ENCODE measurements at regions not wholly inside any gene's neighbourhood (a gene's known extent, or its start where the extent isn't known, plus 50 kb on each side); places are given as distances from the start of the nearest gene placed in this dataset.

- ChIA-PET POLR2A (no interaction called here), CTCF (no interaction called here)
- TF ChIP-seq ZNF600 (tag by site-specific recombination; IDR thresholded peaks at IDR 0.05) (no peak), MEIS1 (CRISPR knock-in tag; IDR thresholded peaks at IDR 0.05; ENCODE audit: borderline replicate concordance) (no peak), ZBTB21 (tag by site-specific recombination; IDR thresholded peaks at IDR 0.05) (no peak), BCL11A (tag by site-specific recombination; IDR thresholded peaks at IDR 0.05; ENCODE audit: low read depth) (no peak), ZNF335 (tag by site-specific recombination; conservative IDR thresholded peaks at IDR 0.05) (no peak), ZFP41 (tag by site-specific recombination; IDR thresholded peaks at IDR 0.05; ENCODE audit: borderline replicate concordance) (no peak), ZNF548 (tag by site-specific recombination; IDR thresholded peaks at IDR 0.05) (no peak), ZNF555 (tag by site-specific recombination; conservative IDR thresholded peaks at IDR 0.05) (no peak), ZNF473 (tag by site-specific recombination; IDR thresholded peaks at IDR 0.05) (no peak), ZNF184 (tag by site-specific recombination; IDR thresholded peaks at IDR 0.05) (no peak)
- Histone ChIP-seq H3K4me1 (ENCODE audit: control insufficient read depth, insufficient read depth, low read length) (no peaks in the 10 kb centered on the region), H3K27ac (ENCODE audit: extremely low read depth, low read depth, low read length) (no peak overlapping the region), H3K36me3 (ENCODE audit: control insufficient read depth in 2 of 2, insufficient read depth in 1 of 2, low read length in 2 of 2) (no peaks in the 10 kb centered on the region), H3K9me3 (ENCODE audit: control insufficient read depth, insufficient read depth, low read depth, low read length) (no peaks in the 10 kb centered on the region), H3K4me3 (ENCODE audit: low read depth, low read length) (no peak overlapping the region)
These were observed 715.3 kb downstream of the DNAJB9 start for GRCh38 chr7:109284943-109285342.

- H3K4me1 ChIP-seq (ENCODE audit: control insufficient read depth, insufficient read depth, low read length), result no peaks in the 10 kb centered on the region
- POLR2A ChIA-PET, result no interaction called here
These were observed 725.5 kb downstream of the DNAJB9 start for GRCh38 chr7:109295158-109295557.

GRCh38 chr7:109308816-109309215 is 739.1 kb downstream of the DNAJB9 start:
- no peak for TF ChIP-seq FEZF1 (tag by site-specific recombination; IDR thresholded peaks at IDR 0.05)
- no peak for TF ChIP-seq ZNF394 (tag by site-specific recombination; IDR thresholded peaks at IDR 0.05; ENCODE audit: borderline replicate concordance)
- no peak for TF ChIP-seq ZNF660 (tag by site-specific recombination; IDR thresholded peaks at IDR 0.05)
- TF ChIP-seq ZNF184 (tag by site-specific recombination; IDR thresholded peaks at IDR 0.05), result no peak
- no peak for TF ChIP-seq KLF1 (tag by site-specific recombination; IDR thresholded peaks at IDR 0.05)
- no peak for TF ChIP-seq ZNF132 (tag by site-specific recombination; IDR thresholded peaks at IDR 0.05; ENCODE audit: borderline replicate concordance)
- TF ChIP-seq PRDM2 (tag by site-specific recombination; IDR thresholded peaks at IDR 0.05; ENCODE audit: borderline replicate concordance), result no peak
- no peak for TF ChIP-seq ZNF76 (tag by site-specific recombination; IDR thresholded peaks at IDR 0.05; ENCODE audit: borderline replicate concordance, low read depth)
- TF ChIP-seq ZNF335 (tag by site-specific recombination; conservative IDR thresholded peaks at IDR 0.05), result no peak
- TF ChIP-seq ZBTB7A (tag by site-specific recombination; IDR thresholded peaks at IDR 0.05; ENCODE audit: low read depth), result no peak
- TF ChIP-seq ZBTB20 (tag by site-specific recombination; IDR thresholded peaks at IDR 0.05), result no peak
- TF ChIP-seq ZNF704 (tag by site-specific recombination; IDR thresholded peaks at IDR 0.05), result no peak
- no peak for TF ChIP-seq HOXC10 (CRISPR knock-in tag; IDR thresholded peaks at IDR 0.05)
- ChIA-PET CTCF (no interaction called here), POLR2A (no interaction called here)
- Histone ChIP-seq H3K4me3 (ENCODE audit: low read depth, low read length) (no peak overlapping the region), H3K36me3 (ENCODE audit: control insufficient read depth in 2 of 2, insufficient read depth in 1 of 2, low read length in 2 of 2) (no peaks in the 10 kb centered on the region), H3K4me1 (ENCODE audit: control insufficient read depth, insufficient read depth, low read length) (no peaks in the 10 kb centered on the region), H3K9me3 (ENCODE audit: control insufficient read depth, insufficient read depth, low read depth, low read length) (no peaks in the 10 kb centered on the region), H3K27ac (ENCODE audit: extremely low read depth, low read depth, low read length) (no peak overlapping the region)

More at GRCh38 chr7:109295158-109295557, 725.5 kb downstream of the DNAJB9 start:
- H3K4me3 ChIP-seq (ENCODE audit: low read depth, low read length), result no peak overlapping the region
- H3K36me3 ChIP-seq (ENCODE audit: control insufficient read depth in 2 of 2, insufficient read depth in 1 of 2, low read length in 2 of 2), result no peaks in the 10 kb centered on the region
- CTCF ChIA-PET, result no interaction called here
- no peak overlapping the region for H3K27ac ChIP-seq (ENCODE audit: extremely low read depth, low read depth, low read length)
- TF ChIP-seq MZF1 (tag by site-specific recombination; IDR thresholded peaks at IDR 0.05; ENCODE audit: borderline replicate concordance), result no peak
- no peak for TF ChIP-seq ZNF174 (tag by site-specific recombination; IDR thresholded peaks at IDR 0.05)
- no peak for TF ChIP-seq ZBTB1 (tag by site-specific recombination; IDR thresholded peaks at IDR 0.05)
- TF ChIP-seq ZNF214 (tag by site-specific recombination; IDR thresholded peaks at IDR 0.05; ENCODE audit: borderline replicate concordance), result no peak
- TF ChIP-seq ZNF121 (tag by site-specific recombination; IDR thresholded peaks at IDR 0.05), result no peak
- no peaks in the 10 kb centered on the region for H3K9me3 ChIP-seq (ENCODE audit: control insufficient read depth, insufficient read depth, low read depth, low read length)
